MV-4-11 (cell line): ENCODE measurements at regions not wholly inside any gene's neighbourhood (a gene's known extent, or its start where the extent isn't known, plus 50 kb on each side); places are given as distances from the start of the nearest gene placed in this dataset.
A peak's percentile ranks its signal among the peaks of the same experiment; 100 is the strongest.
"Not testable (repeated sequence)": the region's sequence is repeated elsewhere in the genome, so short reads cannot be mapped to it uniquely, and the experiment has no call there.

Experiments used
- DNase-seq: peaks from one replicate; lab custom pipeline; 2025; lab: John Stamatoyannopoulos, UW

DNA sequence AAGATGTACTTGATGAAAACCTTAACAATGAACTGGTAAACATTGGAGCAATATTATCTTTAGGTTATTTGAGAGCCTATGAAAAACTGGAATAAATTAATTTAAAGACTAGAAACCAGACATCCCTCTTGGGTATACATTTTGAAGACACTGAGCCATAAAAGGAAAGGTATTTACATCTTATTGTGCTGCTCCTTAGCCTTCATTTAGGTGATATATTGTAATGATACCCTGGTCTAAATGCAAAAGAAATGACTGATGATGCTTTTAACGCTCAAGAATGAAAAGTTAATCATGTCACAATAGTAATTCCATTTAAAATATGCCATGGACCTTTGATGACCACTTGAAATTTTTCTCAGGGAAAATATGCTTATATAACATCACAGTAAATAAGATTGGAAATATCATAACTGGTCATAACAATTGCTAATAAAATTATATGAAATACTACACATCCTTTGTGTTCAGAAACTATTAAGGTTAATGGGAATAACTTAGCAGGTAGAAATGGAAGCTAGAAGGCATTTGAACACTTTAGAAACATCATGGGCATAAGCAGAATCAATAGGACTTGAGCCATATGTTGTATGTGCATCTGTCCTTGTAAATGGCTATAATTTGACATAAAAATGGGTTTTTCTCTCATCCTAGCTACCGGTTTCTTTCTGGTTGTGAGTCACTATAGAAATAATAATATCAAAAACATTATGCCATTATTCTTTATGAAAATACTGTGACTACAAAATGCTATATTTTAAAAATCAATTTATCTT is 979.7 kb downstream of the RAPGEF2 start:
- DNase-seq = no peak

DNA sequence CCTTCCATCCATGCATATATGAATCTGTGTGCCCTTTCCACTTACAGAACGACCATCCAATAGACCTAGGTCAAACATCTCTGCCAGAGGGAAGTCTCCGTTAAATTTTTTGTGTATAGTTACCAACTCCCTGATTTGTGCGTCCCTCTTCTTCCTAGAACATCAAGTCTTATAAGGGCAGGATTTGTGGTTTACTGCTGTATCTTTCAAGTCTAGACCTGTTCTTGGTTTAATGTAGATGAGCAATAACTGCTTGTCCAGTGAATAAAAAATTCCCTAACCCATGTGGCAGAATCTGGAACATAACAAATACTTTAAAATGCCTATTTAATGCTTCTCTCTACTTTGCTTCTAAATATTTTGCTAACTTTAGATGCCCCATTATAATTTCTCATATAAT is 988.8 kb downstream of the RAPGEF2 start:
- no peak for DNase-seq

DNA sequence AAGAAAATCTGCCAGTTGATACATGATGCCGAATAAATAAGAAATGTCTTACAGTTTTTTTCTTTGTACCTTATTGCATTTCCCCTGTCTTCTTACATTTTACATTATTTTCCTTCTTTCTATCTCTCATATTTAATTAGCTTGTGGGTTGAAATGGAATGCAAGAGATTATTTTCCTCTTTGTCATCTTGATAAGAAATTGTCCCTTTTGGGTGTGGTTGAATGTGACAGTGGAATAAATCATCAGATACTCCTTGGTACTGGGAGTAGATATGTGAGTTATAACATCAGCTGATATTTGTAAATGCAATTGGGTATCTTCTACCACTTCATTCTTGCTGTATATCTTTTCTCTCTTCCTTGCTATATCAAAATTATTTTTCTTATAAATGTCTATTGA is 997.4 kb downstream of the RAPGEF2 start:
- DNase-seq = no peak

DNA sequence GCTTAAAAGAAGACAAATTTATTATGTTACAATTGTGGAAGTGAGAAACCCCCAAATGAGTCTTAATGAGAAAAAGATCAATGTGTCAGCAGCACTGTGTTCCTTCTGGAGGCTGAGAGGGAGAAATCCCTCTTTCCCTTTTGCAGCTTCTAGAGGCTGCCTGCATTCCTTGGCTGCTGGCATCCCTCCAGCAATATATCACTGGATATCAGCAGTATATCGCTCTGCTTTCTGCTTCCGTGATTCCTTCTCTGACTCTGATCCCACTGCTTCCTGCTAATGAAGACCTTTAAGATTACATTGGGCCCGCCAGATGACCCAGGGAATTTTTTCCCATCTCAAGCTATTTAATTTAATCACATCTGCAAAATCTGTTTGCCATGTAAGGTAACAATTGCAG is 1008.0 kb downstream of the RAPGEF2 start:
- DNase-seq = no peak

DNA sequence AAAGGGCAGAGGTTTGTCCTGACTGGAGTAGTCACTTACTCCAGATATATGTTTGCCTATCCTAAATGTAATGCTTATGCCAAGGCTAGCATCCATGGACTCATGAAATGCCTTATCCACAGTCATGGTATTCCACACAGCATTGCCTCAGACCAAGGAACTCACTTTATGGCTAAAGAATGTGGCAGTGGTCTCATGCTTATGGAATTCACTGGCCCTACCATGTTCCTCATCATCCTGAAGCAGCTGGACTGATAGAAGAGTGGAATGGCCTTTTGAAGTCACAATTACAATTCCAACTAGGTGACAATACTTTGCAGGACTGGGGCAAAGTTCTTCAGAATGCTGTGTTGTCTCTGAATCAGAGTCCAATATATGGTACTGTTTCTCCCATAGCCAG is 1014.8 kb downstream of the RAPGEF2 start:
- no peak for DNase-seq

DNA sequence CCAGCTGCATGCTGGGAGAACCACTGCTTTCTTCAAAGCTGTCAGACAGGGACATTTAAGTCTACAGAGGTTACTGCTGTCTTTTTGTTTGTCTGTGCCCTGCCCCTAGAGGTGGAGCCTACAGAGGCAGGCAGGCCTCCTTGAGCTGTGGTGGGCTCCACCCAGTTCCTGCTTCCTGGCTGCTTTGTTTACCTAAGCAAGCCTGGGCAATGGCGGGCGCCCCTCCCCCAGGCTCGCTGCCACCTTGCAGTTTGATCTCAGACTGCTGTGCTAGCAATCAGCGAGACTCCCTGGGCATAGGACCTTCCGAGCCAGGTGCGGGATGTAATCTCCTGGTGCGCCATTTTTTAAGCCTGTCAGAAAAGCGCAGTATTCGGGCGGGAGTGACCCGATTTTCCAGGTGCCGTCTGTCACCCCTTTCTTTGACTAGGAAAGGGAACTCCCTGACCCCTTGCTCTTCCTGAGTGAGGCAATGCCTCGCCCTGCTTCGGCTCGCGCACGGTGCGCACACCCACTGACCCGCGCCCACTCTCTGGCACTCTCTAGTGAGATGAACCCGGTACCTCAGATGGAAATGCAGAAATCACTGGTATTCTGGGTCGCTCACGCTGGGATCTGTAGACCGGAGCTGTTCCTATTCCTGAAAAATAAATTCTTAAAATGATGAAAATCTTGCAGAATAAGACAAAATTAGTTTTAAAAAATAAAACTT is 1022.9 kb downstream of the RAPGEF2 start:
- DNase-seq = not testable (repeated sequence)

DNA sequence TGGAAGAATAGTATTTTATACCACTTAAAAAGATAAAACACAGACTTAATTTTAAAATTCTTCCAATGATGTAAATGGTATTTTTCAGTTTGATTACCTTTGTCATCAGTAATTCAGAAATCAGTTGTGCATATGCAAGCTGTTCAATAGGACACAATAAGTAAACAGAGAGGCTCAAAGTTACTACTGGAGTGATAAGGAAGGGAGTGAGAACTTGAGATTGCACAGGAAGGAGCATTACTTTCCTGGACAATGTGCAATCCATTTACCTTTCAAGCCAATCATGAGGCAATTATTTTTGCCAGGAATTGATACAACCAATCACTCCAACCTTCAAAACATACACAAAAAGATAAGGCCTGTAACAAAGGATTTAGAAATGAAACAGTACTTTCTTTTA is 1024.3 kb downstream of the RAPGEF2 start:
- no peak for DNase-seq

DNA sequence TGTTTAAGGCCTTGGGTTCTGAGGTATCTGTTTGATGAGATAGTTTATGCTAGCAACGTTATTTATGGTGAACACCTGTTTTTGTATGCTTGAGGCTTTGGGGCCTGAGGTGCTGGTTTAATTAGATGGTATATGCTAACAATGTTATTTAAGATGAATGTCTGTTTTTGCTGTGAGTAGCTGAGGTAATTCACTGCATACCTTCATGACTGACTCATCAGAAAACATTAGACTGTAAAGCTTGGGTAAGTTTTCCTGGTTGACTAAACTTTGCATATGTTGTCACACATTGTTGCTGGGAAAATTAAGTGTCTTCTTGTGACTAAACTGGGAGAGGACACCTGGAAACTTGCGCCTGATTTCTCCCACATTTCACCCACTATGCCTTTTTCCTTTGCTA is 1026.6 kb downstream of the RAPGEF2 start:
- no peak for DNase-seq

DNA sequence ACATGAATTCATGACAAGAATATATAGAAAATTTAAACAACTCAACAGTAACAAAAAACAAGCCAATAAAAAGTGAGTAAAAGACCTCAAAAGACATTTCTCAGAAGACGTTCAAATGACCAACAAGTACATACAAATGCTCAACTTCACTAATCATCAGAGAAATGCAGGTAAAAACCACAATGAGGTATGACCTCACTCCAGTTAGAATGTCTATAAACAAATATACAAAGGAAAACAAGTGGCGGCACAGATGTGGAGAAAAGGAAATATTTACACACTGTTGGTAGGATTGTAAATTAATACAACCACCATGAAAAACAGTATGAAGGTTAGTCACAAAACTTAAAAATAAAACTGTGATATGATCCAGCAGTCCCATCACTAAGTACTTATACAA is 1033.1 kb downstream of the RAPGEF2 start:
- no peak for DNase-seq

DNA sequence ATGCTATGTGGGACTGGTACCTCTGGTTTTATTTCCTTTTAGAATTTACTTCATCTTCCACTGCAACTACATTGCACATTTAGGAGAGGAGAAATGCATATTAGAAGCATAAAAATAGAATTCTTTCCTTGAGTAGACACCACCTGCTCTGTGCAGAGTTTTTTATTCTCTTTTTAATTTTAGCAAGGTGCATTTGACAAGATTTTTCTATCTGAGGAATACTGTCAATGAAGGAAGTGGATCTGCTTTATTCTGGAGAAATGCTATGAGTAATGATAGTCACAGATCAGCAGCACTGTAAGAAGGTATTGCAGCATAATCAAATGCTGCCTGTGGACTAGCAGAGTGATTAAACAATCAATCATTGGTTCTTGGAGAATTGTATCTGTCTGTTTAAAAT is 1038.3 kb downstream of the RAPGEF2 start:
- no peak for DNase-seq

DNA sequence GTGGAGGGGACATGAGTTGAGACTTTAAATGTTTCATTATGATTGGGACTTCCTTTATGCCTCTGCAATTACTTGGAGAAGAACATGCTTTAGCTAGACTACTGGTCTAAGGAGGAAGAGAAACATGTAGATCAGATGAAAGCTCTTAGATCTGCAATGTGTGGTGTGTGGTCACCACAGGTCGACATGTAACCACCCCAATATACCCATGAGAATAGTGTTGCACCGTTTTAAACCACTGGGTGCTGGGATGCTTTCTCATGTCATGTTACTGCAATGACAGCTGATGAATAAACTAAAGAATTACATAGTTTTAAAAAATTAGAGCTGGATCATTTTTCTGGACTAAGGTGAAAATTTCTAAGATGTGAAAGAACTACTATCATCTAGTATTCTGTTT is 1039.7 kb downstream of the RAPGEF2 start:
- DNase-seq = peak; percentile 1

DNA sequence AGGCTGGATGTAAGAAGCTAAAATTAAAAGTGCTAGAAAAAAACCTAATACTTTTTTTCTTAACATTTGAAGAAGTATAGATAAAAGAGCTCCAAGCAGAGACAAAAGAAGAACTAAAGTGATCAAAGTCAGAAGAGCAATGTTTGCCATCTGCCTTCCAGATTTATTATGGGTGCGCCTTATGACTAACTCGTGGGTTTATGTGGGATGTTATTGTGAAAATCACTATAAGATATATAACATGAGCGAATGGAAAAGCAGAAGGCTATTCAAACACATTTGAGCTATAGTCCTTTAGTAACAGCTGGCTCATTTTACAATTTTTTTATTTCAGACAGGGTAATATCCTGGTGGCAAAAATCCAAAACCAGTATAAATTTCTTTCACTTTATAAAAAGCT is 1040.7 kb downstream of the RAPGEF2 start:
- DNase-seq = no peak

DNA sequence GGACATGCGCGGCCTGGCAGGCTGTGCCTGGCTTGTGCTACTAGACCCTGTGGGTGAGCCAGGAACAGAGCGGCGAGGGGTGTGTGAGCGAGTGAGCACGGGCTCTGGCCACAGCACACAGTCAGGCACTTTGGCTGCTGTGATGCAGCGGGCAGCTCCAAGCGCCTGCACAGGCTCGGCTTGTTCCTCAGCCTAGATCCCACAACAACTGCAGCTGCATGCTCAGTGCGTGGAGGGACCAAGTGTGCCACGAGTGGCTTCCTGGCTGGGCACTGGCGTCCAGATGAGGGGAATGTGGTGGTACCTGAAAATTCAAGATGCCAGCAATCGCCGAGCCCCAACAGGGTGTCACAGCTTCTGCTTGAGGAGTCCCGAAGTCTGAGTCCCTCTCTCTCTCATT is 1056.6 kb downstream of the RAPGEF2 start:
- no peak for DNase-seq

DNA sequence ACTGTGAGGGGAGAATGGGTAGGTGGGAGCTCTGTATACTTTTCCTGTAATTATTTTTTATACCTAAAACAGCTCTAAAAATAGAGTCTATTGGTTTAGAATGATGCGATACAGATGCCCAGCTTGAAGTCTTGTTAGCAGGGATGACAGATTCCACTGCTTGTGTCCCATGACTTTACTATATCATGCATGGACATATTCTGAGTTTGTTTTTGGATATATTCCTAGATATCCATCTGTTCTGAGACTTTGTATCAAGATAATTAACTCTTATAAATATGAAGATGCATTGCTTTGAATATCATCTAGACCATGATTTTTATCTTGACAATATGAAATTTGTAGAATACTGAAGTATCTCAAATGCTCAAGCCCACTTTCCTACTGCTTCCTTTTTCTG is 1058.1 kb downstream of the RAPGEF2 start:
- DNase-seq = no peak

DNA sequence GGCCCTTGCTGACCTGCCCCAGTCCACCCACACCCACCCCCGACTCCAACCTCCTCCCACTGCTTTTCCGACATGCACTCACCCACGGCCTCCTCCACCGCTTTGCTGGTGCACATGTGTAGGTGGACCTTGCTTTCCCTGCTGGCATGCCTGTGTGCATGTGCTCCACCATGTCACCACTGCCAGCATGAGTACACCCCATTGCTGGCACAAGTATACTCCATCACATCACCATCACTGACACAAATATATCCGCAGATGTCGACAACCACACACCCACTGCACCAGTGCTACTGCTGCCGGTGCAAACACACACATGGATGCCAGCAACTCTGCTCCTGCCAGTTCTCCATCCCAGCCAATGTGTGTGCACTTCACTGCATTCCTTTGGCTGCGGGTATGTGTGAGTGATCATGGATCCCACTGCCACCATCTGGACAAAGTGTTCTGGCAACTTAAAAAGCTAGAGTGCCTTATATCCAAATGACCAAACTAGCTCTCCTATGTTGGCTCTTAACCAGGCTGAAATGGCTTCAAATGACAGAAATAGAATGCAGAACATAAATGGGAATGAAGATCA is 1072.3 kb downstream of the RAPGEF2 start:
- DNase-seq = no peak

DNA sequence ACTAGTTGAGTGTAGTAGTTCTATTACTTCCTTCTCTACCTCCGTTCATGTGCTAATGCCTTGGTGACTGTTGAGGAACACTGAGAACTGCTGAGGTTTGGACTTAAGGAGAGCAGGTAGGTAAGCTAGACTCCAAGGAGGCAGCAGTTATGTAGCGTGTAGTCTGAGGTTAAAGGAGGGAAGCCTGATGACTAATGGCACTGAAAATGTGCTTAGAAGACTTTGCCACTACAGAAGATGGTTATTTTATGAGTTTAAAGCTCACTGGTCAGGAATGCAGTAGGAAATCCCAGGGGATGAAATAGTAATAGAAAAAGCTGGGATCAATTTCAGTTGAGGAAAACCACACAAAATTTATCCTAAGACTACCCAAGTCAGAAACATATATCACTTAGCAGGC is 1077.3 kb downstream of the RAPGEF2 start:
- no peak for DNase-seq

DNA sequence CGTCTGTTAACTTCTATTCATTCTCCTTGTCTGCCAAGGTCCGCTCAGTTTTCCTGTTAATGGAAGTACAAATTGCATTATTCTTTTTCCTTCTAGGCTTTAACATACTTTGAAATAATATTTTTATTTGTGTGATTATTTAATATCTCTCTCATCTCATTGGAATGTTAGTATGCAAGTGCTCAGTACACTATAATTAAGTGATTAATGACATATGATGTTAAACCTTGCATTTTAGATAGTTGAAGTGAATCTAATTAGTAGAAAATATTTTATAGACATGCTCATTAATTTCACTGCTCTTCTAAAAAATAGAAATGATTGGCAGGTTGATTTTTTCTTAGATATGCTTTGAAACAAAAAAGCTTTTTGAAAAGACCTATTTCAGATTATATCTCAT is 1079.8 kb downstream of the RAPGEF2 start:
- no peak for DNase-seq

DNA sequence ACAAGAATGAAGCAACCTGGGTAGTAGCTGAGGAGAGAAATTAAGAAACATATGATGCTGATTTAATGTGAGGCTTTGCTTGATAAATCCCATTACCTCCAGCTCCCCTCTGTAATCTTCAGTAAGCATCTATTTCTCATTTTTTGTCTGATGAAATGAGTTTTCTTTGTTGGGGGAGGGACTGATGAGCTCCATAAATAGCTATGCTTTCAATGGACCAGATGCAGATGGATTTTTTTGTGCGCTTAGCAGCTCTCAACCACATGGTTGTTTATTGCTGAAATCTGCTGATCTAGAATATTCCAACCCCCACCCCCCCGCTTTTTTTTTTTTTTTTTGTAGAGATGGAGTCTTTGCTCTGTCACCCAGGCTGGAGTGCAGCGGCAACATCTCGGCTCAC is 1082.0 kb downstream of the RAPGEF2 start:
- no peak for DNase-seq

DNA sequence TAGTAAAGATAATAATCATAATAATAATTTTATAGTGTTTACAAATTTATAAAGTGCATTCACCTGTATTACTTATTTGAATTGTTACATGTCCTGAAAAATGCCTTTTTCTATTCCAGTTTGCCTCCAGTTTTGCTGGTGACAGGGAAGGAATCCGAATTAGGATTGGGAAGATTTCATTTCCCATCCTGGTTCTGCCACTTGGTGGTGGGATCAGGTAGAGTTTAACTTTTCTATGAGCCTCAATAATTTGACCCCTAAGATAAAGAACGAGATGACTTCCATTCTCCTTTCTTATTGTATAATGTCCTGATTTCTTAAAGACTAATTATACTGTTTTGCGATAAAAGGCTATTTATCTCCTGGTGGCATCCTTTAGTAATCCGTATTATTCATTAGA is 1090.9 kb downstream of the RAPGEF2 start:
- DNase-seq = no peak

DNA sequence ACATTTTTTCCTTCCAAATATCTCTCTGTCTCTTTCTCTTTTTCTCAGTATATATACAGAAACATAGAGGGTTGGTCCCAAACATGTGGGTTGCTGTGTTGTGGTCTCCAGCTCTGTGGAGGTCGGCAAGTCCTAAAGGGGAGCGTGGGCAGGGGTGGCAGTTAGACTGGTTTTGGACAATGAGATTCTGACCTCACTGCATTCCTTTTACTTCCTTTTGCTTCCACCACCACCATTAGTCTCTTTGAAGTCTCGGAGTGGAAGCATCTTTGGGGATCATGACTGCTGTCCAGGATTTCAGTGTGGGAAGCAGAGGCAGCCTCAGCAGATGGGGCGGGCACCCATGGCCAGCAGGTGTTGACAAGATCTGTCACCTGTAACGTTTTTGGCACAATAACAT is 1091.8 kb downstream of the RAPGEF2 start:
- DNase-seq = no peak

DNA sequence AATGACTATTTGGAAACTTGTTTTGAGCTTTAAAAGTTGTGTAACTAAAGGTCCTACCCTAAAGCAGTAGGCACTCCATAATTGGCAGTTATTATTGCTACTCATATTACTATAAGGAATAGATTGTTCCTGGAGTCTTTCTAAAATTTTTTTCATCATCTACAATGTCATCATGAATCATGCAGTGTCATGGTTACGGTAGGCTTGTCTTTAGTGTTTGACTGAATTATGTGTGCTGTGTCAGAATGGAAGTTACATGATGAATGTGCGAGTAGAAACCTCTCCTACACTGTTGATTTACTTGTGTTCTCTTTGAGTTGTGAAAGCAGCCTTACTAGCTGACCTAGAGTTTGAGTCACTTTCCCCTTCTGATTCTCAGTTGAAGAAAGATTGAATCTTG is 1099.9 kb downstream of the RAPGEF2 start:
- no peak for DNase-seq

DNA sequence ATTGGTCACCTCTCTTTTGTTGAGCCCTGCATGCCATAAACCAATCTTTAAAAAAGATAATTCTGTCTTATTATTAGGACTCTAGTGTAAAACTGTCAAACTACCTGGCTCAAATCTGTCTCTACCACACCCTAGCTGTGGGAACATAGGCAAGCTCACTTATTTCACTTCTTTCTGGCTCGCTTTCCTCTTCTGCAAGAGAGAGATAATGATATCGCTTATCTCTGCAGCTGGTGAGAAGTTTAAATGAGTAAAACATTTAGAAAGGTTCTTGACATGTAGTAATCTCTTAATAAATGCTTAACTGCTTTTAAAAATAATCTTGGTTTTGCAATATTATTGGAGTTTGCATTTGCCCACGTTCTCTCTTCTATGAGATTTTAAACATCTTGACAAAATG is 1109.2 kb downstream of the RAPGEF2 start:
- no peak for DNase-seq

DNA sequence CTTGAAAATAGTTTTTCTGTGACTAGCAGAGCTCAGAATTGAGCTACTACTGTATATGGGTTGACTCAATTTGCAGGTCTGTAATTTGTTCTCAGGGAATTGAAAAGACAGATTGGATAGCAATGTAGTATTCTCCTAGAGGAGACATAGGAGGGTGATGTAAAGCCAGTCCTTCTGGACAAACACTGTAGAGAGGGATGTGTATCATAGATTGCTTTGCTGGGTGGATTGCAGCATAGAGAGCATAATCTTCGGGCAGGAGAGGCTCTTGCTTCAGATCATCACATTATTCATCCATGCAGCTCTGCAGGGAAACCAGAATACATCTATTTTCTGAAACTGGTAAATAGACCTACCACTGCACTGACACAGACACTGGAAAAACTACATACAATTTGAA is 1110.5 kb downstream of the RAPGEF2 start:
- DNase-seq = no peak

DNA sequence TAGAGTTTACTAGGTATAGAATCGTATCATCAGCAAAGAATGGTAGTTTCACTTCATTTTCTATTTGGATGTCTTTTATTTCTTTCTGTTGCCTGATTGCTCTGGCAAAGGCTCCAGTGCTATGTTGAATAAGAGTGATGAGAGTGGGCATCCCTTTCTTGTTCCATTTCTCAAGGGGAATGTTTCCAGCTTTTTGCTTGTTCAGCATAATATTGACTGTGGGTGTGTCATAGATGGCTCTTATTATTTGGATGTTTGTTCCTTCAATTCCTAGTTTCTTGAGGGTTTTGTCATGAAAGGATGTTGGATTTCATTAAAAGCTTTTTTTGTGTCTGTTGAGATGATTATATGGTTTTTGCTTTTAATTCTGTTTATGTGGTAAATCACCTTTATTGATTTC is 1114.5 kb downstream of the RAPGEF2 start:
- no peak for DNase-seq
